ENCODE measurements at regions not wholly inside any gene's neighbourhood (a gene's known extent, or its start where the extent isn't known, plus 50 kb on each side); places are given as distances from the start of the nearest gene placed in this dataset.

- Histone ChIP-seq H3K27me3 (ENCODE audit: low read length) (no peaks in the 10 kb centered on the region), H3K9me3 (ENCODE audit: low read length) (no peaks in the 10 kb centered on the region), H4K20me1 (ENCODE audit: low read length) (no peaks in the 10 kb centered on the region), H3K4me3 (ENCODE audit: low read length) (no peak overlapping the region), H3K4me2 (ENCODE audit: low read length) (no peak overlapping the region), H3K36me3 (ENCODE audit: low read depth, low read length) (no peaks in the 10 kb centered on the region), H3K27ac (ENCODE audit: low read length) (no peak overlapping the region), H3K9me2 (replicated peaks; ENCODE audit: low read length) (no peaks in the 10 kb centered on the region), H3K79me2 (ENCODE audit: low read length) (no peaks in the 10 kb centered on the region), H3K9ac (ENCODE audit: low read length) (no peak overlapping the region), H3F3A (ENCODE audit: low read length, unreplicated experiment) (no peaks in the 10 kb centered on the region), H2AFZ (ENCODE audit: low read length) (no peak overlapping the region), H3K4me1 (ENCODE audit: insufficient read depth, low read length) (no peaks in the 10 kb centered on the region)
- TF ChIP-seq EZH2phosphoT487 (IDR thresholded peaks at IDR 0.05; ENCODE audit: borderline replicate concordance, low read length): no peak
- TF ChIP-seq EZH2 (IDR thresholded peaks at IDR 0.05; ENCODE audit: low read length, unreplicated experiment): no peak
- TF ChIP-seq CTCF (conservative IDR thresholded peaks at IDR 0.05; ENCODE audit: low read depth, low read length): no peak
- DNase-seq (no peak), ATAC-seq (no peak)
- no TSS peak for BruUV-seq (replicated peaks)
- ChIA-PET POLR2A (ENCODE audit: unreplicated experiment) (no interaction called here), CTCF (no interaction called here)
- intact Hi-C loops (cut with micrococcal nuclease): no loop called here
These were observed 81.6 kb downstream of the SOX14 start for GRCh38 chr3:137845666-137846065.

- DNase-seq (no peak), ATAC-seq (no peak)
- Histone ChIP-seq H4K20me1 (ENCODE audit: low read length) (no peaks in the 10 kb centered on the region), H3K27me3 (ENCODE audit: low read length) (peaks cover 20% of the 10 kb centered on the region; the same call in 1 of the 2 replicates), H3K9me2 (replicated peaks; ENCODE audit: low read length) (no peaks in the 10 kb centered on the region), H3K4me1 (ENCODE audit: insufficient read depth, low read length) (no peaks in the 10 kb centered on the region), H3K4me3 (ENCODE audit: low read length) (no peak overlapping the region), H3K79me2 (ENCODE audit: low read length) (no peaks in the 10 kb centered on the region), H3K4me2 (ENCODE audit: low read length) (no peak overlapping the region), H3K9me3 (ENCODE audit: low read length) (no peaks in the 10 kb centered on the region), H2AFZ (ENCODE audit: low read length) (no peak overlapping the region), H3F3A (ENCODE audit: low read length, unreplicated experiment) (no peaks in the 10 kb centered on the region), H3K36me3 (ENCODE audit: low read depth, low read length) (no peaks in the 10 kb centered on the region), H3K27ac (ENCODE audit: low read length) (no peak overlapping the region), H3K9ac (ENCODE audit: low read length) (no peak overlapping the region)
- intact Hi-C loops (cut with micrococcal nuclease): no loop called here
- ChIA-PET CTCF (no interaction called here), POLR2A (ENCODE audit: unreplicated experiment) (no interaction called here)
- TF ChIP-seq EZH2 (IDR thresholded peaks at IDR 0.05; ENCODE audit: low read length, unreplicated experiment) (no peak), CTCF (conservative IDR thresholded peaks at IDR 0.05; ENCODE audit: low read depth, low read length) (no peak), EZH2phosphoT487 (IDR thresholded peaks at IDR 0.05; ENCODE audit: borderline replicate concordance, low read length) (no peak)
- BruUV-seq (replicated peaks): no TSS peak
These were observed 88.3 kb downstream of the SOX14 start for GRCh38 chr3:137852391-137852830.

GRCh38 chr3:137854533-137855261 lies 90.6 kb downstream of the SOX14 start:
- DNase-seq (no peak), ATAC-seq (no peak)
- H3K36me3 ChIP-seq (ENCODE audit: low read depth, low read length): no peaks in the 10 kb centered on the region
- peaks cover 20% of the 10 kb centered on the region; the same call in 1 of the 2 replicates for H3K27me3 ChIP-seq (ENCODE audit: low read length)
- no peak for TF ChIP-seq EZH2phosphoT487 (IDR thresholded peaks at IDR 0.05; ENCODE audit: borderline replicate concordance, low read length)
- no peak for TF ChIP-seq EZH2 (IDR thresholded peaks at IDR 0.05; ENCODE audit: low read length, unreplicated experiment)
- no peaks in the 10 kb centered on the region for H3K9me2 ChIP-seq (replicated peaks; ENCODE audit: low read length)
- H4K20me1 ChIP-seq (ENCODE audit: low read length): no peaks in the 10 kb centered on the region
- no peak overlapping the region for H2AFZ ChIP-seq (ENCODE audit: low read length)
- no peaks in the 10 kb centered on the region for H3F3A ChIP-seq (ENCODE audit: low read length, unreplicated experiment)
- no TSS peak for BruUV-seq (replicated peaks)
- H3K79me2 ChIP-seq (ENCODE audit: low read length): no peaks in the 10 kb centered on the region
- no peak overlapping the region for H3K27ac ChIP-seq (ENCODE audit: low read length)
- no peak overlapping the region for H3K4me3 ChIP-seq (ENCODE audit: low read length)
- H3K4me1 ChIP-seq (ENCODE audit: insufficient read depth, low read length): no peaks in the 10 kb centered on the region
- H3K9ac ChIP-seq (ENCODE audit: low read length): no peak overlapping the region
- POLR2A ChIA-PET (ENCODE audit: unreplicated experiment): no interaction called here
- no peaks in the 10 kb centered on the region for H3K9me3 ChIP-seq (ENCODE audit: low read length)
- intact Hi-C loops (cut with micrococcal nuclease): no loop called here
- H3K4me2 ChIP-seq (ENCODE audit: low read length): no peak overlapping the region
- CTCF ChIA-PET: no interaction called here
